Body of pancreas (tissue), 4 donors: ENCODE measurements at regions not wholly inside any gene's neighbourhood (a gene's known extent, or its start where the extent isn't known, plus 50 kb on each side); places are given as distances from the start of the nearest gene placed in this dataset.

Source experiments
- ATAC-seq: fragments of 150-250 bp; one replicate; pipeline ENCODE4 v1.9.1; 2016
- DNase-seq, 4 donors: peaks; one replicate each; pipeline ENCODE4 v3.0.0-alpha.2; 2019
- H3K27ac ChIP-seq, 4 donors: fragments of 200-600 bp; sonication (generic); 1 replicate in 3 of 4; 2 replicates in 1 of 4; pipeline versions ENCODE4 v1.5.1 to v1.6.1; 2016 to 2019; ENCODE audit warnings: mild to moderate bottlenecking in 1 of 4, mixed read lengths in 1 of 4, moderate library complexity in 1 of 4
- H3K27me3 ChIP-seq, 2 donors: fragments of 200-600 bp; sonication (generic); one replicate each; pipeline ENCODE4 v1.6.0; 2016; ENCODE audit warnings: mild to moderate bottlenecking in 1 of 2
- H3K36me3 ChIP-seq, 2 donors: fragments of 200-600 bp; sonication (generic); replicated peaks in 1 of 2; 2 replicates each; pipeline ENCODE4 v1.5.1; 2016; ENCODE audit warnings: low read depth in 2 of 2; ENCODE audit not compliant: insufficient read depth in 1 of 2
- H3K4me1 ChIP-seq: fragments of 200-600 bp; sonication (generic); one replicate; pipeline ENCODE4 v1.6.0; 2016
- H3K4me3 ChIP-seq, 2 donors: fragments of 200-600 bp; sonication (generic); 1 replicate in 1 of 2; 2 replicates in 1 of 2; pipeline ENCODE4 v1.5.1; 2016 to 2019
- H3K9me3 ChIP-seq, 3 donors: fragments of 200-600 bp; sonication (generic); 1 replicate in 2 of 3; 2 replicates in 1 of 3; pipeline ENCODE4 v1.5.1; 2016
- POLR2A ChIP-seq, 3 donors: fragments of 450-650 bp; IDR thresholded peaks; one replicate each; pipeline ENCODE4 v1.6.1; 2016; ENCODE audit warnings: antibody characterized with exemption in 3 of 3, mild to moderate bottlenecking in 2 of 3
- WGBS, 2 donors: methylation state at CpG; one replicate each; pipeline ENCODE4 v1.1.5; 2017; 5-methylcytosine and 5-hydroxymethylcytosine counted together
- intact Hi-C: fragments of 100-400 bp; cut with DNase I; formaldehyde crosslinking; loops from one replicate; pipeline ENCODE4 v1.15.1; 2023
- TF ChIP-seq, protein P1 (sequence below), 7 experiments: fragments of 450-650 bp in 4 of 7; fragments of 200-600 bp in 3 of 7; sonication (generic) in 3 of 7; IDR thresholded peaks; one replicate each; pipeline ENCODE4 v1.5.1; 2016 to 2019; ENCODE audit warnings: antibody characterized with exemption in 7 of 7

DNA sequence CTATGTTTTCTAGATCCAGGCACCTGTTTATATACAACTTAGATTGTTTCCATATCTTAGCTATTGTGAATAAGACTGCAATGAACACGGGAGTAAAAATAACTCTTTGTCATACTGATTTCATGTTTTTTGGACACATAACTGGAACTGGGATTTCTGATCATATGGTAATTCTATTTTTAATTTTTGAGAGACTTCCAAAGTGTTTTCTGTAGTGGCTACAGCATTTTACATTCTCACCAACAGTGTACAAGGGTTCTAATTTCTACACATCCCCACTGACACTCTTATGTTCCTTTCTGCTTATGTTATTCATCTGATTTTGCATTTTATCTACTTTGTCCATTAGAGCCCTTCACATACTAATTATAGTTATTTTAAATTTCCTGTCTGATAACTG, 1152.9 kb downstream of the SLITRK1 start:
- Histone ChIP-seq H3K4me1 (no peaks in the 10 kb centered on the region), H3K9me3 (no peaks in the 10 kb centered on the region), H3K27me3 (no peaks in the 10 kb centered on the region), H3K27ac (no peak overlapping the region), H3K36me3 (no peaks in the 10 kb centered on the region), H3K4me3 (no peak overlapping the region)
- ATAC-seq (no peak), DNase-seq (no peak)
- 50 to 74% methylated on average over 1 of the region's 1 CpG for WGBS, 2 donors
- intact Hi-C loops, result no loop called here
- no peak for TF ChIP-seq POLR2A (IDR thresholded peaks at IDR 0.05)
- TF ChIP-seq, protein P1, sequence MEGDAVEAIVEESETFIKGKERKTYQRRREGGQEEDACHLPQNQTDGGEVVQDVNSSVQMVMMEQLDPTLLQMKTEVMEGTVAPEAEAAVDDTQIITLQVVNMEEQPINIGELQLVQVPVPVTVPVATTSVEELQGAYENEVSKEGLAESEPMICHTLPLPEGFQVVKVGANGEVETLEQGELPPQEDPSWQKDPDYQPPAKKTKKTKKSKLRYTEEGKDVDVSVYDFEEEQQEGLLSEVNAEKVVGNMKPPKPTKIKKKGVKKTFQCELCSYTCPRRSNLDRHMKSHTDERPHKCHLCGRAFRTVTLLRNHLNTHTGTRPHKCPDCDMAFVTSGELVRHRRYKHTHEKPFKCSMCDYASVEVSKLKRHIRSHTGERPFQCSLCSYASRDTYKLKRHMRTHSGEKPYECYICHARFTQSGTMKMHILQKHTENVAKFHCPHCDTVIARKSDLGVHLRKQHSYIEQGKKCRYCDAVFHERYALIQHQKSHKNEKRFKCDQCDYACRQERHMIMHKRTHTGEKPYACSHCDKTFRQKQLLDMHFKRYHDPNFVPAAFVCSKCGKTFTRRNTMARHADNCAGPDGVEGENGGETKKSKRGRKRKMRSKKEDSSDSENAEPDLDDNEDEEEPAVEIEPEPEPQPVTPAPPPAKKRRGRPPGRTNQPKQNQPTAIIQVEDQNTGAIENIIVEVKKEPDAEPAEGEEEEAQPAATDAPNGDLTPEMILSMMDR (IDR thresholded peaks at IDR 0.05), result no peak

DNA sequence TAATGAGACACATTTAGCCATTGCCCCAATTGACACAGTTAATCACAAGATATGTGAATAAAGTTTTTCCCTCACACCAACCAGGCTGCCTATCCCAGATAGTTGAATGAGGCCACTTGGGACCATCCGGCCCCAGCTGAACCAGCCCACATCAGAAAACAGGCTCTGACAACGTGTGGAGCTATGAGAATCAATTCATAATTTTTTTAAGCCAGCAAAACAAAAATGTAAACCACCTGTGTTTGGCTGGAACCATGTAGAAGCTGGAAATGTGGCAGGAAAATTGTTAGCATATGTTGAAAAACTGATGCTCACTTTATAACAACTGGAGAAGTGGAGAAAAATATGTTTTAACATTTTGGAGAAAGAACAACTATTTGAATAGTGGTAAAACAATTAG, 1161.3 kb downstream of the SLITRK1 start:
- Histone ChIP-seq H3K9me3 (no peaks in the 10 kb centered on the region), H3K27ac (no peak overlapping the region), H3K27me3 (no peaks in the 10 kb centered on the region), H3K4me1 (no peaks in the 10 kb centered on the region), H3K4me3 (no peak overlapping the region), H3K36me3 (no peaks in the 10 kb centered on the region)
- ATAC-seq (no peak), DNase-seq (no peak)
- intact Hi-C loops, result no loop called here
- TF ChIP-seq, protein P1 (IDR thresholded peaks at IDR 0.05), result no peak
- no peak for TF ChIP-seq POLR2A (IDR thresholded peaks at IDR 0.05)
- 40 to 49% methylated on average over 2 of the region's 2 CpGs for WGBS, 2 donors

DNA sequence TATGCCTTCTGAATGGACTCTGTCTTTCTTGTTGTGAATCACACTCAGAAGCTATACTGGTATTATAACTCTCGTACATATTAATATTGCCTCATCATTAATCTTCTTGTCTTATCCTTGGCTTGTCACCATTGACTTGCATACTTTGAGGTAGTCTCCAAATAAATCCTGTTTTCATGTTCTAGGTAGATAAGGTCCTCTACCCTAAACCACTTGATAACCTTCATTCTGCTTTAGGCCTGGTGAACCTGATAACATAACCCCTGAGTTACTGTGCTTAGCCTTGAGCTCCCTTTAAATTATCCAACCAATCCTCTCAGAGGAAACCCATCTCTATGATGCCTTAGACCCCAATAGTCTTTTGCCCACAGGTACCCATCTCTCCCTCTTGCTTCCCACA, 1162.3 kb downstream of the SLITRK1 start:
- Histone ChIP-seq H3K4me3 (no peak overlapping the region), H3K27ac (no peak overlapping the region), H3K27me3 (no peaks in the 10 kb centered on the region), H3K9me3 (no peaks in the 10 kb centered on the region), H3K4me1 (no peaks in the 10 kb centered on the region), H3K36me3 (no peaks in the 10 kb centered on the region)
- 73 to 86% methylated on average over 1 of the region's 1 CpG for WGBS, 2 donors
- TF ChIP-seq POLR2A (IDR thresholded peaks at IDR 0.05), result no peak
- TF ChIP-seq, protein P1 (IDR thresholded peaks at IDR 0.05), result no peak
- DNase-seq (no peak), ATAC-seq (no peak)
- intact Hi-C loops, result no loop called here

DNA sequence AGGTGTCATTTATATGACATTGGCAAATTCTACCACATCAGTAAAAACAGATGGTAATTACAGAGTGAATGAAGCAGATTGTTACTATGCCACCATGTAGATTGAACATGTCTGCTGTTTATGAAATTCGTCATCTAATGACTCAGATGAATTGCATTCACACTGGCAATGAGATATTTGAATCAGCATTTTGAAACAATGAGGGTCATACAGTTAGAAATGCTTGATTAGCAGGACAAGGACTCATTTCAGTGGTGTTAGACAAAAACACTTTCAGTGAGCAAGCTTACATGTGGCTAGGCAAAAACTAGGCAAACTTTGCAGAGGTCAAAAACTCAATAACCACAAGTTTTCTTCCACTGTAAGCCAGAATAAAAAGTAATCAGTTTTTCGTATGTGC, 1165.0 kb downstream of the SLITRK1 start:
- no peaks in the 10 kb centered on the region for H3K4me1 ChIP-seq
- no peaks in the 10 kb centered on the region for H3K36me3 ChIP-seq
- intact Hi-C loops, result no loop called here
- no peak overlapping the region for H3K4me3 ChIP-seq
- H3K27ac ChIP-seq, result no peak overlapping the region
- H3K9me3 ChIP-seq, result no peaks in the 10 kb centered on the region
- 47 to 48% methylated on average over 2 of the region's 2 CpGs for WGBS, 2 donors
- ATAC-seq (no peak), DNase-seq (no peak)
- no peaks in the 10 kb centered on the region for H3K27me3 ChIP-seq
- no peak for TF ChIP-seq POLR2A (IDR thresholded peaks at IDR 0.05)
- TF ChIP-seq, protein P1 (IDR thresholded peaks at IDR 0.05), result no peak

DNA sequence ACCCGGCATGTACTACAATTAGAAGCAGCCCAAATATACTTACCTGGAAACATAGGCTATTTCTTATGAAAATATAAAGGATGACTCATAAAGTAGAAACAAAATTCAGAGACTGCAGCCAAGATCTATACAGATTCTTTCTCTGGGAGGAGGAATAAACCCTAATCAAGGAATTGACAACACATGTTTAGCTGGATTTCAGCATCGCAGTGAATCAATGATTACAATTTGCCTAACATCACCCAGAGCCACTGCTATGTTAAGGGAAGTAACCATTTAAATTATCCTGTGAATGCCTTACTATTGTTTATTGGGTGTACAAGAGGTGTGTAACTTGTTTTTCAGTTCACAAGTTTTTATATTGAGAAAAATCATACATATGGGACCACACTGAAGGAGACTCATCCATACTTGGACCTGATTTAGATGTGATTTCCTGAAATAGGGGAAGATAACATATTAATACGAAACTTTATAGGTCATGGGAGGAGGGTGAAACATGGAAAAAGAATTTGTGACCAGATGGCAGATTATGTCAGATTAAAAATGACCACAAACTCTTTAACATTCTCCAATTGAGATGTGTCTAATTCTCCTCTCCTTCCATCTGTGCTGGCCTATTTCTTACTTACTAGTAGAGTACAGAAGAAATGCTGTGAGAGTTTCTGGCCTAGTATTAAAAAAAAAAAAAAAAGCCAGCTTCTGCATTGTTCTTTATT, 1168.4 kb downstream of the SLITRK1 start:
- H3K36me3 ChIP-seq, result no peaks in the 10 kb centered on the region
- intact Hi-C loops, result no loop called here
- H3K4me3 ChIP-seq, result no peak overlapping the region
- no peak for DNase-seq
- H3K27ac ChIP-seq, result no peak overlapping the region
- H3K27me3 ChIP-seq, result no peaks in the 10 kb centered on the region
- H3K9me3 ChIP-seq, result no peaks in the 10 kb centered on the region
- no peaks in the 10 kb centered on the region for H3K4me1 ChIP-seq
- TF ChIP-seq, protein P1 (IDR thresholded peaks at IDR 0.05), result no peak
- TF ChIP-seq POLR2A (IDR thresholded peaks at IDR 0.05), result no peak
- no peak for ATAC-seq
- 65 to 74% methylated on average over 3 of the region's 3 CpGs for WGBS, 2 donors
